Esophagus squamous epithelium (tissue), 5 donors: ENCODE measurements at regions not wholly inside any gene's neighbourhood (a gene's known extent, or its start where the extent isn't known, plus 50 kb on each side); places are given as distances from the start of the nearest gene placed in this dataset.

Experiments used
- DNase-seq: peaks from one replicate; lab custom pipeline; 2025; lab: John Stamatoyannopoulos, UW
- H3K27ac ChIP-seq, 4 donors: fragments of 200-600 bp; sonication (generic); one replicate each; pipeline ENCODE4 v1.5.1; 2016 to 2019; ENCODE audit warnings: mild to moderate bottlenecking in 1 of 4
- H3K27me3 ChIP-seq, 4 donors: fragments of 200-600 bp; sonication (generic); 1 replicate in 3 of 4; 2 replicates in 1 of 4; pipeline versions ENCODE4 v1.5.1 to v1.6.0; 2017 to 2021; ENCODE audit warnings: antibody characterized with exemption in 1 of 4
- H3K36me3 ChIP-seq, 3 donors: fragments of 200-600 bp; sonication (generic); one replicate each; pipeline ENCODE4 v1.5.1; 2016 to 2019
- H3K4me1 ChIP-seq, 3 donors: fragments of 200-600 bp; sonication (generic); one replicate each; pipeline ENCODE4 v1.5.1; 2017 to 2019
- H3K4me3 ChIP-seq, 4 donors: fragments of 200-600 bp; sonication (generic); 1 replicate in 3 of 4; 2 replicates in 1 of 4; pipeline ENCODE4 v1.5.1; 2016 to 2019; ENCODE audit warnings: mild to moderate bottlenecking in 2 of 4, moderate library complexity in 1 of 4
- H3K9me3 ChIP-seq, 3 donors: fragments of 200-600 bp; sonication (generic); one replicate each; pipeline ENCODE4 v1.5.1; 2016 to 2019
- CTCF ChIP-seq, 6 experiments: fragments of 450-650 bp in 4 of 6; fragments of 200-600 bp in 2 of 6; sonication (generic) in 2 of 6; IDR thresholded peaks; one replicate each; pipeline ENCODE4 v1.5.1; 2016 to 2019; ENCODE audit warnings: antibody characterized with exemption in 6 of 6, mild to moderate bottlenecking in 4 of 6, moderate library complexity in 4 of 6
- POLR2A ChIP-seq, 4 donors: fragments of 450-650 bp; IDR thresholded peaks; one replicate each; pipeline ENCODE4 v1.6.1; 2017; ENCODE audit warnings: antibody characterized with exemption in 4 of 4, mild to moderate bottlenecking in 4 of 4, moderate library complexity in 3 of 4
- WGBS, 2 donors: methylation state at CpG; one replicate each; pipeline ENCODE4 v1.1.5; 2018; 5-methylcytosine and 5-hydroxymethylcytosine counted together
- intact Hi-C: fragments of 100-400 bp; cut with DNase I; formaldehyde crosslinking; loops from one replicate; pipeline ENCODE4 v1.15.0; 2022
- donor health status: DM: yes; HTN: yes; CAD: no.

- no peak overlapping the region for H3K4me3 ChIP-seq
- no peaks in the 10 kb centered on the region for H3K36me3 ChIP-seq
- peaks cover 0 to 17% (median 10%) of the 10 kb centered on the region in 3 donors for H3K4me1 ChIP-seq
- peaks cover 0 to 76% (median 6%) of the 10 kb centered on the region in 4 donors for H3K27me3 ChIP-seq
- WGBS, 2 donors = 0 to 3% methylated on average over 2 of the region's 2 CpGs
- intact Hi-C loops = loop anchor here (10.0 kb wide), 1 partner anchor 1022 kb away; the partner anchor contains the start of genes HOXD8 and HOXD9
- DNase-seq = no peak
- no peak overlapping the region for H3K27ac ChIP-seq
- TF ChIP-seq POLR2A (IDR thresholded peaks at IDR 0.05) (no peak), CTCF (IDR thresholded peaks at IDR 0.05) (peak; percentile 41 to 72 (median 54))
- no peaks in the 10 kb centered on the region for H3K9me3 ChIP-seq
Measured at GRCh38 chr2:177147093-177147694, 65.4 kb upstream of the HNRNPA3 start.

GRCh38 chr2:177147834-177148445 is 64.7 kb upstream of the HNRNPA3 start:
- Histone ChIP-seq H3K9me3 (no peaks in the 10 kb centered on the region), H3K27ac (peak overlapping the region in 1 of 4 donors; percentile 40), H3K27me3 (peaks cover 0 to 76% (median 6%) of the 10 kb centered on the region in 4 donors), H3K4me3 (peak overlapping the region in 2 of 4 donors; percentile 38 to 66), H3K4me1 (peaks cover 0 to 17% (median 10%) of the 10 kb centered on the region in 3 donors), H3K36me3 (no peaks in the 10 kb centered on the region)
- no peak for DNase-seq
- intact Hi-C loops = loop anchor here (10.0 kb wide), 1 partner anchor 1023 kb away; the partner anchor contains the start of genes HOXD8 and HOXD9
- TF ChIP-seq POLR2A (IDR thresholded peaks at IDR 0.05) = no peak
- no peak for TF ChIP-seq CTCF (IDR thresholded peaks at IDR 0.05)
- WGBS, 2 donors = 16 to 26% methylated on average over 13 of the region's 13 CpGs

GRCh38 chr2:177148477-177149154 is 64.0 kb upstream of the HNRNPA3 start:
- Histone ChIP-seq H3K4me3 (peak overlapping the region; percentile 8 to 66 (median 38)), H3K36me3 (no peaks in the 10 kb centered on the region), H3K4me1 (peaks cover 0 to 17% (median 10%) of the 10 kb centered on the region in 3 donors), H3K9me3 (no peaks in the 10 kb centered on the region), H3K27me3 (peaks cover 0 to 73% (median 6%) of the 10 kb centered on the region in 4 donors), H3K27ac (peak overlapping the region in 1 of 4 donors; percentile 40)
- TF ChIP-seq POLR2A (IDR thresholded peaks at IDR 0.05) (no peak), CTCF (IDR thresholded peaks at IDR 0.05) (peak; percentile 62 to 78 (median 71))
- intact Hi-C loops = loop anchor here (10.0 kb wide), 1 partner anchor 1024 kb away; the partner anchor contains the start of genes HOXD8 and HOXD9
- WGBS, 2 donors = 1 to 7% methylated on average over 25 of the region's 25 CpGs
- no peak for DNase-seq

GRCh38 chr2:177149155-177149503 is 63.5 kb upstream of the HNRNPA3 start:
- DNase-seq = no peak
- no peaks in the 10 kb centered on the region for H3K36me3 ChIP-seq
- TF ChIP-seq CTCF (IDR thresholded peaks at IDR 0.05) = peak in 1 of 6 experiments; percentile 3
- TF ChIP-seq POLR2A (IDR thresholded peaks at IDR 0.05) = no peak
- H3K4me3 ChIP-seq = peak overlapping the region in 3 of 4 donors; percentile 37 to 66 (median 38)
- H3K27me3 ChIP-seq = peaks cover 0 to 67% (median 6%) of the 10 kb centered on the region in 4 donors
- no peaks in the 10 kb centered on the region for H3K9me3 ChIP-seq
- intact Hi-C loops = loop anchor here (10.0 kb wide), 1 partner anchor 1024 kb away; the partner anchor contains the start of genes HOXD8 and HOXD9
- H3K4me1 ChIP-seq = peaks cover 0 to 17% (median 10%) of the 10 kb centered on the region in 3 donors
- no peak overlapping the region for H3K27ac ChIP-seq
- WGBS, 2 donors = 0 to 3% methylated on average over 1 of the region's 1 CpG
